ENCODE measurements at regions not wholly inside any gene's neighbourhood (a gene's known extent, or its start where the extent isn't known, plus 50 kb on each side); places are given as distances from the start of the nearest gene placed in this dataset.
"Not testable (repeated sequence)": the region's sequence is repeated elsewhere in the genome, so short reads cannot be mapped to it uniquely, and the experiment has no call there.

DNA sequence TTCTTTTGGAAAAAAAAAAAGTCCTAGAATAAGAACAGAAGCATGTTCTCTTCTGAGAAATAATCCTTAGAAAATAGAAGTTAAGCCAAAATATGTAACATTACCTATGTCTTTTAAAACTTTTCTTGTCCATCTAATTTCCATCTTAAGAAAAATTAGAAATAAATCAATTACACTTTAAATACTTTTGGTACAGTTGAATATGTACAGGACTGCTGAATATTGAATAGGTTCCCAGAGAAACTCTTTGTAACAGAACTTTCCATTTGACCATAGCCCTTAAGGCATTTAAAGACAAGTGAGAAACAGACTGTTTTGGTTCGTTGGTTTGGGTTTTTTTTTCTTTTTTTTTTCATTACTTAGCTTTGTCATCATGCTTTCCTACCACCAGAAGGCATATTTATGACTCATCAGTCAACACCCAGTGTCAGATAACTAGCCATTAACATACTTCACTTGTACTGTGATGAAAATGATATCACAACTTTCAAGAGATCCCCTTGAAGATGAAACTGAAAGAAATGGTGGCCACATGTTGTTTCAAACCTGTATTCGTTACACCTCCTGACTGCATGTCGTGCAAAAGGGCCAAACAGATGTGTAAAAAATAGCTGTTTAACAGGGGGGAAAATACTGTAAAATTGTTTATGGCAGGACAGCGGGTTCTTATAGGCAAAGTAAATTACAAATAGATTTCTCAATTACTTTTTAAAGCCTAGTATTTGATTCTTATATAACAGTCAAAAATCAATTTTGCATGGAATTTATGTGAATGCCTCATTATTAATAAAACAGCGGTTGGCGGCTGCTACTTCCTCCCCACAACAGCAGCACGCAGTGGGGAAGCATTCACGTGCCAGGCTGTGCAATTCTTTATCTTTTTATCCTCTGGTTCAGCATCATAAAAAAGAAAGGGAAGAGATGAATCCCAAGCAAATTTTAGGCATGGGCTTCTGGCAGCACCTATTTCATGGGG is 280.7 kb upstream of the HNRNPA3 start:
- Histone ChIP-seq H3K4me3 (ENCODE audit: insufficient read depth, low read depth, low read length) (no peak overlapping the region), H3K9me3 (ENCODE audit: control insufficient read depth, low read length) (no peaks in the 10 kb centered on the region), H3K27ac (ENCODE audit: insufficient read depth, low read depth, low read length, poor library complexity, severe bottlenecking) (no peak overlapping the region), H3K27me3 (ENCODE audit: control insufficient read depth, insufficient read depth, low read length, poor library complexity, severe bottlenecking) (no peaks in the 10 kb centered on the region), H3K36me3 (ENCODE audit: control insufficient read depth, insufficient read depth, low read length) (no peaks in the 10 kb centered on the region), H3K4me1 (ENCODE audit: control insufficient read depth, insufficient read depth, low read length) (no peaks in the 10 kb centered on the region)
- WGBS, 2 experiments, result 89 to 93% methylated on average over 6 to 7 of the region's 8 CpGs

DNA sequence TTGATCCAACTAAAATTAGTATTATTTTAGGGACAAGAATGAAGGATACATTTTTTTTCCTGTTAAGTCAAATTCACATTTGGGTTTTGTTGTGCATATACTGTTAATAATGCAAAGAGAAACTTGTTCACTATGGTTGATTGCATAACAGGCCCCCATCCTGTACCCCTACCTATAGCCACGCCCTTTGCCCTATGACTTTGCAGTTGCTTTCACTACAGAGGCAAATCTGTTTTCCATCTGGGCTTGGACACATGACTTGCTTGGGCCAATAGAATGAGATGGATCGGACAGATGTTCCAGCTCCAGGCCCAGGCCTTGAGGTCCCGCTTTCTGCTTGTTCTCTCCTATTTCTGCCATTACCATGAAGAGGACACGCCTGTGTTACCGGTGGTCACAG is 278.5 kb upstream of the HNRNPA3 start:
- H3K9me3 ChIP-seq (ENCODE audit: control insufficient read depth, low read length), result no peaks in the 10 kb centered on the region
- no peaks in the 10 kb centered on the region for H3K27me3 ChIP-seq (ENCODE audit: control insufficient read depth, insufficient read depth, low read length, poor library complexity, severe bottlenecking)
- H3K36me3 ChIP-seq (ENCODE audit: control insufficient read depth, insufficient read depth, low read length), result no peaks in the 10 kb centered on the region
- no peak overlapping the region for H3K4me3 ChIP-seq (ENCODE audit: insufficient read depth, low read depth, low read length)
- H3K27ac ChIP-seq (ENCODE audit: insufficient read depth, low read depth, low read length, poor library complexity, severe bottlenecking), result no peak overlapping the region
- 95 to 96% methylated on average over 5 of the region's 5 CpGs for whole genome bisulfite sequencing, 2 experiments
- H3K4me1 ChIP-seq (ENCODE audit: control insufficient read depth, insufficient read depth, low read length), result no peaks in the 10 kb centered on the region

DNA sequence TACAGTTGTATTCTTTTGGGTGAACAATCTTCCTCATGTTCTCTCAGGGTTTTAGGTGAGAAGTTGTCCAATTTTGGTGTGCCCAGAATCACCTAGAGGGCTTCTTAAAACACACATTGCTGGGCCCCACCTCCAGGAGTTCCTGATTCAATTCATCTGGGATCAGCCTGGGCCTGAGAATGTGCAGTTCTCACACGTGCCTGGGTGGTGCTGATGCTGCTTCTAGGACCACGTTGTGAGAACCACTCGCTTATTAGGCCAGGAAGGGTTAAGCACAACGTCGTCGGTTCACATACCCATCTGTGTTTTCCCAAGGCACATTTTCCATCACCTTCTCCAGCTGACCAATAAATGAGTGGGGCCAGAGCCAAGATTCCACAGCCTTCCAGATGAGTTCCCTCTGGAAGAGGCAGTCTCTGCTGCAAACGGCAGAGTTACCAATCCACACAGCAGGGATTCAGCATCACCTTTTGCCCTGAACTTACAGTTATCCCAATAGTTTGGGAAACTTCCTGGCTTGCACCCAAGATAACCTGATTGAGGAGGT is 277.7 kb upstream of the HNRNPA3 start:
- Histone ChIP-seq H3K4me1 (ENCODE audit: control insufficient read depth, insufficient read depth, low read length) (no peaks in the 10 kb centered on the region), H3K36me3 (ENCODE audit: control insufficient read depth, insufficient read depth, low read length) (no peaks in the 10 kb centered on the region), H3K27ac (ENCODE audit: insufficient read depth, low read depth, low read length, poor library complexity, severe bottlenecking) (no peak overlapping the region), H3K27me3 (ENCODE audit: control insufficient read depth, insufficient read depth, low read length, poor library complexity, severe bottlenecking) (no peaks in the 10 kb centered on the region), H3K4me3 (ENCODE audit: insufficient read depth, low read depth, low read length) (no peak overlapping the region), H3K9me3 (ENCODE audit: control insufficient read depth, low read length) (no peaks in the 10 kb centered on the region)
- 80 to 81% methylated on average over 7 of the region's 7 CpGs for WGBS, 2 experiments

DNA sequence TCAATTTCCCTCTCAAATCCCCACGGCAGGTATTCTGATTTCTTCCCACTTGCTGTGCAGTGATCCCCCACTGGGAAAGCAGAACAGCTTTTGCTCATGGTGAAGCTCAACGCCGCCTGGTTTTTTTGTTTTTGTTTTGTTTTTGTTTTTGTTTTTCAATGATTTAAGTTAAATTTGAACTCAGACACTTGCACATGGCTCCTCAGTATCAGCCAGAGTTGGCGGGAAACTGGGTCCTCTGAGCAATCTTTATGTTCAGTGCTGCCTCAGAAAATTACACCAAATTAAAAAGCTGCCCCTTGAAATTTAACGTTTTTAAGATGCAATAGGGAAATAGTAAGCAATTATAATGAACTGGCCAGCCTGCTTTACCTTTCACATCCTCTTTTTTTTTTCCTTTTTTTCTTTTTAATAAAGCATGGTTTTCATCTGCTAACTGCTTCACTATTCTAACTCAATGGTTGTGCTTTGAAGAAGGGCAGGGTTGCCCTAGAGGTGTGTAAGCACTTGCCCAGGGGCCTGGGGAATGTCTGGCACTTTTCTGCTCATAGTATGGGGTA is 277.0 kb upstream of the HNRNPA3 start:
- Histone ChIP-seq H3K27me3 (ENCODE audit: control insufficient read depth, insufficient read depth, low read length, poor library complexity, severe bottlenecking) (no peaks in the 10 kb centered on the region), H3K4me1 (ENCODE audit: control insufficient read depth, insufficient read depth, low read length) (no peaks in the 10 kb centered on the region), H3K36me3 (ENCODE audit: control insufficient read depth, insufficient read depth, low read length) (no peaks in the 10 kb centered on the region), H3K4me3 (ENCODE audit: insufficient read depth, low read depth, low read length) (no peak overlapping the region), H3K27ac (ENCODE audit: insufficient read depth, low read depth, low read length, poor library complexity, severe bottlenecking) (no peak overlapping the region), H3K9me3 (ENCODE audit: control insufficient read depth, low read length) (no peaks in the 10 kb centered on the region)
- 68 to 81% methylated on average over 4 to 5 of the region's 5 CpGs for WGBS, 2 experiments

DNA sequence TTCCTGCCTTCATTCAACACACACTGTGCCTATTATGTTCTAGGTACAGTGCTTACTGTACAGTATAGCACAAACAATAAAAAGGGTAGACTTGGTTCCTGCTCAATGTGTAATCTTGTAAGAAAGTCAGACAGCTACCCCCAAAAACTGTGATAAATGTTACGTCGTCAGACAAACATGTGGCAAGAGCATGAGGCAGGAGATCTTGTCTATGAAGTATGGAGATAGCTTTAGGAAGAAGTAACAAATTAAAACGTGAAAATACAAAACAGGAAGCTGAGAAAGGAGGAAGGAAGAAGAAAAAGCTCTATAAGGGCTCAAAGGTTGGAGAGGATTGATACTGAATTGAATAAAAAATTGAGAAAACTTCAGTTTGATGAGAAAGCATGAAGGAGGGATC is 276.2 kb upstream of the HNRNPA3 start:
- H3K27ac ChIP-seq (ENCODE audit: insufficient read depth, low read depth, low read length, poor library complexity, severe bottlenecking), result no peak overlapping the region
- WGBS, 2 experiments, result 94 to 95% methylated on average over 3 of the region's 3 CpGs
- no peak overlapping the region for H3K4me3 ChIP-seq (ENCODE audit: insufficient read depth, low read depth, low read length)
- H3K4me1 ChIP-seq (ENCODE audit: control insufficient read depth, insufficient read depth, low read length), result no peaks in the 10 kb centered on the region
- no peaks in the 10 kb centered on the region for H3K36me3 ChIP-seq (ENCODE audit: control insufficient read depth, insufficient read depth, low read length)
- H3K27me3 ChIP-seq (ENCODE audit: control insufficient read depth, insufficient read depth, low read length, poor library complexity, severe bottlenecking), result no peaks in the 10 kb centered on the region
- H3K9me3 ChIP-seq (ENCODE audit: control insufficient read depth, low read length), result no peaks in the 10 kb centered on the region

DNA sequence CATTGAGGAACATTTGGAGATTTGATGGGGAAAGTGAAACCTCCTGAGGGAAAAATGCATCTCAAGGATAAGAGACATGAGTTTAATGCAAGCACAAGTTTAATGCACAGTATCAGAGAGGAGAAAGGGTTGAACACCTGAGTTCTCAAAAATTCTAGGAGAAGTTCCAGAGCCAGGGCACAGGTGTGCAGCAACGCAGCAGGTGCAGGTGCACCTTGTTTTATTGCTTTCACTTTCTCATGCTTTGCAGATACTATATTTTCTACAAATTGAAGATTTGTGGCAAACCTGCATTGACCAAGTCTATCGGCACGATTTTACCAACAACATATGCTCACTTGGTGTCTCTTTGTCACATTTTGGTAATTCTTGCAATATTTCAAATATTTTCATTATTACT is 267.6 kb upstream of the HNRNPA3 start:
- WGBS, 2 experiments, result 96 to 99% methylated on average over 3 of the region's 3 CpGs
- no peaks in the 10 kb centered on the region for H3K9me3 ChIP-seq (ENCODE audit: control insufficient read depth, low read length)
- no peaks in the 10 kb centered on the region for H3K36me3 ChIP-seq (ENCODE audit: control insufficient read depth, insufficient read depth, low read length)
- H3K27me3 ChIP-seq (ENCODE audit: control insufficient read depth, insufficient read depth, low read length, poor library complexity, severe bottlenecking), result no peaks in the 10 kb centered on the region
- H3K4me3 ChIP-seq (ENCODE audit: insufficient read depth, low read depth, low read length), result no peak overlapping the region
- no peaks in the 10 kb centered on the region for H3K4me1 ChIP-seq (ENCODE audit: control insufficient read depth, insufficient read depth, low read length)
- H3K27ac ChIP-seq (ENCODE audit: insufficient read depth, low read depth, low read length, poor library complexity, severe bottlenecking), result no peak overlapping the region

DNA sequence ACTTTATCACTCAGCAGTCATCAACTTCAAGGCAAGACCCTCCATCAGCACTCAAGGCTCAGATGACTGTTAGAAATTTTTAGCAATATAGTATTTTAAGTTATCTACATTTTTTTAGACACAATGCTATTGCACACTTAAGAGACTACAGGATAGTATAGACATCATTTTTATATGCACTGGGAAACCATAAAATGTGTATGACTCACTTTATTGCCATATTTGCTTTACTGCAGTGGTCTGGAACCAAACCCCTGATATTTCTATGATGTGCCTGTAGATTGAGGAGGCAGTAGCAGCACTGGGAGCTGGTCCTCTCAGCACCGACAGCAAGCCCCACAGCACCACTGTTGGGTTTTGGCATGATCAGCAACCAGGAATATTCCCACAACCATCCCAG is 264.8 kb upstream of the HNRNPA3 start:
- Histone ChIP-seq H3K4me1 (ENCODE audit: control insufficient read depth, insufficient read depth, low read length) (peaks cover 3% of the 10 kb centered on the region), H3K4me3 (ENCODE audit: insufficient read depth, low read depth, low read length) (no peak overlapping the region), H3K9me3 (ENCODE audit: control insufficient read depth, low read length) (no peaks in the 10 kb centered on the region), H3K27ac (ENCODE audit: insufficient read depth, low read depth, low read length, poor library complexity, severe bottlenecking) (no peak overlapping the region), H3K27me3 (ENCODE audit: control insufficient read depth, insufficient read depth, low read length, poor library complexity, severe bottlenecking) (no peaks in the 10 kb centered on the region), H3K36me3 (ENCODE audit: control insufficient read depth, insufficient read depth, low read length) (no peaks in the 10 kb centered on the region)
- WGBS, 2 experiments, result 86 to 96% methylated on average over 1 of the region's 1 CpG

DNA sequence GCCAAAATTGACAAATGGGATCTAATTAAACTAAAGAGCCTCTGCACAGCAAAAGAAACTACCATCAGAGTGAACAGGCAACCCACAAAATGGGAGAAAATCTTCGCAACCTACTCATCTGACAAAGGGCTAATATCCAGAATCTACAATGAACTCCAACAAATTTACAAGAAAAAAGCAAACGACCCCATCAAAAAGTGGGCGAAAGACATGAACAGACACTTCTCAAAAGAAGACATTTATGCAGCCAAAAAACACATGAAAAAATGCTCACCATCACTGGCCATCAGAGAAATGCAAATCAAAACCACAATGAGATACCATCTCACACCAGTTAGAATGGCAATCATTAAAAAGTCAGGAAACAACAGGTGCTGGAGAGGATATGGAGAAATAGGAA is 261.4 kb upstream of the HNRNPA3 start:
- 100% methylated on average over 1 of the region's 3 CpGs for WGBS, 2 experiments
- H3K9me3 ChIP-seq (ENCODE audit: control insufficient read depth, low read length); H3K36me3 ChIP-seq (ENCODE audit: control insufficient read depth, insufficient read depth, low read length); H3K4me3 ChIP-seq (ENCODE audit: insufficient read depth, low read depth, low read length); H3K27me3 ChIP-seq (ENCODE audit: control insufficient read depth, insufficient read depth, low read length, poor library complexity, severe bottlenecking); H3K27ac ChIP-seq (ENCODE audit: insufficient read depth, low read depth, low read length, poor library complexity, severe bottlenecking); H3K4me1 ChIP-seq (ENCODE audit: control insufficient read depth, insufficient read depth, low read length): not testable (repeated sequence)

DNA sequence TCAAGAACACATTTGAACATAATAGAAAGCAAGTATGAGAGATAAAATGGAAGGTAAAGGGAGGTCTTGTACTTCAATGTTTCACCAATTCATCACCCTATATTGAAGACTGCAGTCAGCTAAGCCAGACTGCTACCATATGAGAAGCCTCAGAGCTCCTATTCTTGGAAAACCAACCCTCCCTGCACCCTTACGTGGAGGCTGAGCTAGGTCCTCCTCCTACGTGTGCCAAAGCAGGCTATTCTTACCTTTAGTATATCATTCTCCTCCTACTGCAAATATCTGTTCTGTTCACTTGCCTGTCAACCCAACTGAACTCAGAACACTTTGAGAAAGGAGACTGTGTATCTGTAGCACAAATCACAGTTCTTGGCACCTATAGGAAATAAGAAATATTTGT is 255.8 kb upstream of the HNRNPA3 start:
- Histone ChIP-seq H3K27ac (ENCODE audit: insufficient read depth, low read depth, low read length, poor library complexity, severe bottlenecking) (no peak overlapping the region), H3K36me3 (ENCODE audit: control insufficient read depth, insufficient read depth, low read length) (no peaks in the 10 kb centered on the region), H3K4me1 (ENCODE audit: control insufficient read depth, insufficient read depth, low read length) (peaks cover 3% of the 10 kb centered on the region), H3K9me3 (ENCODE audit: control insufficient read depth, low read length) (no peaks in the 10 kb centered on the region), H3K27me3 (ENCODE audit: control insufficient read depth, insufficient read depth, low read length, poor library complexity, severe bottlenecking) (no peaks in the 10 kb centered on the region), H3K4me3 (ENCODE audit: insufficient read depth, low read depth, low read length) (no peak overlapping the region)
- WGBS, 2 experiments, result 80 to 91% methylated on average over 2 of the region's 2 CpGs

DNA sequence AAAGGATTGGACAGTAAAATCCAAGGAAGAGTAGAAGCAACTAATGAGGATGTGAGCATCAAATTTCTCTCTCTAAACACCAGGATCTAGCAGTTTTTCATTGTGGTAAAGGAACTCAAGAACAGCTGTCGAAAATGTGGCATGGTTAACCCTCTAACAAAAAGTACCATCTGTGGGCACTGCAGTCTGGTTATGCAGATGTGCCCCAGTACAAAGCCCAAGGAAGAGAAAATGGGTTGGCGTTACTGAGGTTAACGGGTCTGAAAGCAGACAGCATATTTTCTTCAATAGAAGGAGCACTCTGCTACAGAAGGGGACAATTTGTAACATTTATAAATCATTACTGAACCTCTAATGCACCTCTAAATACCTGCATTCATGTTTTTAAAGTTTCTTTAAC is 253.0 kb upstream of the HNRNPA3 start:
- Histone ChIP-seq H3K9me3 (ENCODE audit: control insufficient read depth, low read length) (no peaks in the 10 kb centered on the region), H3K4me1 (ENCODE audit: control insufficient read depth, insufficient read depth, low read length) (no peaks in the 10 kb centered on the region), H3K36me3 (ENCODE audit: control insufficient read depth, insufficient read depth, low read length) (no peaks in the 10 kb centered on the region), H3K27ac (ENCODE audit: insufficient read depth, low read depth, low read length, poor library complexity, severe bottlenecking) (no peak overlapping the region), H3K27me3 (ENCODE audit: control insufficient read depth, insufficient read depth, low read length, poor library complexity, severe bottlenecking) (no peaks in the 10 kb centered on the region), H3K4me3 (ENCODE audit: insufficient read depth, low read depth, low read length) (no peak overlapping the region)
- WGBS, 2 experiments, result 87 to 88% methylated on average over 3 of the region's 3 CpGs

All from ectodermal cell (in vitro differentiated cells).